DOHH2 (cell line): ENCODE measurements at regions not wholly inside any gene's neighbourhood (a gene's known extent, or its start where the extent isn't known, plus 50 kb on each side); places are given as distances from the start of the nearest gene placed in this dataset.

Source experiments
- CTCF ChIP-seq: fragments of 200-600 bp; sonication (generic); IDR thresholded peaks from one replicate; pipeline ENCODE4 v1.5.1; 2014; ENCODE audit warnings: antibody characterized with exemption, mild to moderate bottlenecking, low read depth, low read length; ENCODE audit not compliant: poor library complexity, severe bottlenecking
- EZH2phosphoT487 ChIP-seq: fragments of 200-600 bp; sonication (generic); IDR thresholded peaks from 2 replicates; pipeline ENCODE4 v1.6.1; 2017; ENCODE audit warnings: borderline replicate concordance, mild to moderate bottlenecking, antibody characterized with exemption, low read length, moderate library complexity, mixed read lengths

GRCh38 chr20:57773059-57773815 lies 63.4 kb upstream of the PMEPA1 start:
- no peak for TF ChIP-seq CTCF
- no peak for TF ChIP-seq EZH2phosphoT487
